Activated CD4-positive, CD25-positive, alpha-beta regulatory T cell treated with anti-CD3 and anti-CD28 coated beads, Interleukin-2, amount 50 U/mL, for 24 hours (primary cell): ENCODE measurements at regions not wholly inside any gene's neighbourhood (a gene's known extent, or its start where the extent isn't known, plus 50 kb on each side); places are given as distances from the start of the nearest gene placed in this dataset.
A peak's percentile ranks its signal among the peaks of the same experiment; 100 is the strongest.
"Not testable (repeated sequence)": the region's sequence is repeated elsewhere in the genome, so short reads cannot be mapped to it uniquely, and the experiment has no call there.

Experiments
- ATAC-seq, 2 donors: fragments of 150-1000 bp; cut with Tn5 transposase; one replicate each; pipeline ENCODE4 v1.10.0; 2021; ENCODE audit warnings: mild to moderate bottlenecking in 1 of 2, moderate library complexity in 1 of 2

DNA sequence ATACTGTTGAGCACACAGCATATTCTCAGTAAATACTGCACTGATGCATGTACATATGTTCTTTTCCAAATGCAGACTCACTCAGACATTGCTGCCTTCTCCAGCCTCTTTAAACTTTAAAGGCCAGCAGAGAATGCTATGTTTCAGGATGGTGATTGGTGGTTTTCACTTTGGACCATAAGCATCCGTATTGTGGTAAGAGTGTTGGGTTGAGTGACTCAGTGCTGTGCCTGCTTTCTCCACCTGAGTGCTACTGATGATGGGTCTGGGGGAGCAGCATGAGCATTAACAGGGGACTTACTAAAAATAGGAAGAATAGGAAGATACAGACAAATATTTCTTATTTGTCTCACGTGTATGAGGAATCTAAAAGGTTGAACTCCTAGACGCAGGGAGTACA lies 56.3 kb upstream of the ZNF92 start:
- no peak for ATAC-seq

DNA sequence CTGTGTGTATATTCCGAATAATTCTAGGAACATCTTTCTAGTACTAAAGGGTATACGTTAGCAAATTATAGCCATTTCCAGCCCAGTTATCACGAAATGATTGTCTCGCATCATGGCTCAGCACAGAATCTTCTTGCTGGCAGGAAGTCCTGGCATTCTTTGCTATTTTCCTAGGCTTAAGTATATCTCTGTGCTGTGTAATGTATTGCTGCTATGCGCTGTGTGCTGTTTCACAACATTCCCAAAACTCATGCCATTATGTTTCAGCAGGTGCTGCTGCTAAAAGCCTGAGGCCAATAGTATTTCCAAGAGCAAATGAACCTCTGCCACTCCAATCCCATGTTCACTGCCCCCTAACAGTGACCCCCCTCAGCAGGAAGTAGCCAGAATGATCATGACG lies 62.9 kb upstream of the ZNF92 start:
- ATAC-seq = no peak

DNA sequence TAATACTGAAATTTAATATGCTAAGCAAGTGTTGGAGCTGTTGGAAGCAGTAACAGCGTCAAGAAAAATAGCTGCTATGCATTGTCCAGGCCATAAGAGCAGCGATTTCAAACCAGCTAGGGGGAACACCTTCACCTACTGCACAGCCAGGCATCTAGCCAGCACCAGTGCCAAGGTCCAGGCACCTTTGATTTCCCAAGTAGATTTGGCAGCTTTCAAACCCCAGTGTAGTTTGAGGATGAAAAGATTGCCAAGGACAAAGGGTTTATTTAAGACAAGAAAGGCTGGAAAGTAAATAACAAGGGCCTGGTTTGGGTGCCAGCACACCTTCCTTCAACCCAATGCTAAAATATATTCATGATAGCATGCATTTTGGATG lies 65.4 kb upstream of the ZNF92 start:
- ATAC-seq = no peak

DNA sequence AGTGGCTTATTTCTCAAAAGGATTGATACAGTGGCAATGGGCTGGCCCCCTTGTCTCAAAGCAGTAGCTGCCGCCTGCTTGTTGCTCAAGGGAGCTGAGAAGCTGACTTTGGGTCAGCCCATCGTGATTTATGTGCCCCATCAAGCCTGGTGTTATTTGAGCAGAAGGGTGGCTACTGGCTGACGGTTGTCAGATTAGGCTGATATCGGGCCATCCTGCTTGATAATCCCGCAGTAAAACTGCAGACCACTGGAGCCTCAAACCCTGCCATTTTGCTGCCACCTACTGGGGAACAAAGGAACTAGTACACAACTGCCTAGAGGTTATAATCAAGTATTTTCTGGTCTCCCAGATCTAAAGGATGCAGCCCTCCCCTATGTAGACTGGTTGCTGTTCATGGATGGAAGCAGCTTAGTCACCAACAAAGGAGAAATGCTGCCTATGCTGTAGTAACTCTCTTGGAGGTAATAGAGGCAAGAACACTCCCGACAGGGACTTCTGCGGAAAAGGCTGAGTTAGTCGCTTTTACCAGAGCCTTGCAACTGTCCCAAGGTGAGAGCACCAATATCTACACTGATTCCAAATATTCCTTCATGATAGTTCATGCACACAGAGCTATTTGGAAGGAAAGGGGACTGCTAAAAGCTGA lies 65.9 kb upstream of the ZNF92 start:
- ATAC-seq = peak in 1 of 2 donors; percentile 36

DNA sequence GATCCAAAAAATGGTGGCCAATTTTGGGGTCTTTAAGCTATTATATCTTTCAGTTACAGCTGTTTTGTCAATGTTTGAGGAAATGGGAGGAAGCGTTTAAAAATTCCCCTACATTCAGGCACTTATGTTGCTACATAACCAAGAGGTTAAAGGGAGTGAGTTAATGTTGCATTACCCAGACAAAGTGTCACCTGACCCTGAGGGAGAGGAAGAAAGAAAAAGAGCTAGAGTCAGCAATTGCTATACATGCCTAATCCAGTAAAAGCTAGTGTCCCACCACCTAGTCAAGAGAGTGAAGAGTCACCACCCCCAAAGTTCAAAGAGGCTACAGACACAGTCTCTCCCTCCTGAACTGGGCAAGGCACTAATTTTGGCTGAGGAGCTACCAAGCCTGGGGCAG lies 69.5 kb upstream of the ZNF92 start:
- no peak for ATAC-seq

DNA sequence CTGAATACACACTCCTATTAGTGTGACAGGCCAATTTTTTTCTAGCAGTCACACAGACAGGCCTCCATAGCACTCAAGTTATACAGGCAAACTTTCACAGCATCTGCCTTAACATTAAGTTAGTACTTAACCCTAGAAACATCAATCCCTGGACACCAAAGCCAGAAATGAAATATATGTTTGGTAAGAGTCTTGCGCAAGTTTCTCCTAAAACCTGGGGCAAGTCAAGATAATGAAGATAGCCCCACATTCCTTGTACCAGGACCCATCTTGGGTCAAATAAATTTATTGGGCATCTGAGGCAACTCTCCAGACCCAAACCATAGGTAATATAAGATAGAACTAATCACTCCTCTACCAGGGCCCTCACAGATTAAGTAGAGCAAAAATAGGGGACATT lies 70.8 kb upstream of the ZNF92 start:
- no peak for ATAC-seq

DNA sequence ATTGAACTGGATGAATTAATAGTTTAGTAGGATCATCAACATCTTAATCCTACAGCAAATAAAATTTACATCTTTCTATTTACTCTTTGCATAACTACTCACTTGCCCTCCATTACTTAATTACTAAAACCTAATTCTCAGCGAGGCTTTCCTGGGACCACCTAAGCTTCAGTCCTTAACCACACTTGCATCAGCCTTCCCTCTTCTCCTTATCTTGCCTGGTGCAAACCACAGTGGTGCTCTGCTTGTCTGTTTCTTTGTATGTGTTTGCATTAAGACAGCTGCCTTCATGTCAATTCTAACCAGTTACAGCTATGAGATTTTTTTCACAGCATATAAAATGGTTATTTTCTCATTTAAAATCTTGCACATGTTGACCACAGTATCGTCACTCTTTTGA lies 72.6 kb upstream of the ZNF92 start:
- ATAC-seq = no peak

DNA sequence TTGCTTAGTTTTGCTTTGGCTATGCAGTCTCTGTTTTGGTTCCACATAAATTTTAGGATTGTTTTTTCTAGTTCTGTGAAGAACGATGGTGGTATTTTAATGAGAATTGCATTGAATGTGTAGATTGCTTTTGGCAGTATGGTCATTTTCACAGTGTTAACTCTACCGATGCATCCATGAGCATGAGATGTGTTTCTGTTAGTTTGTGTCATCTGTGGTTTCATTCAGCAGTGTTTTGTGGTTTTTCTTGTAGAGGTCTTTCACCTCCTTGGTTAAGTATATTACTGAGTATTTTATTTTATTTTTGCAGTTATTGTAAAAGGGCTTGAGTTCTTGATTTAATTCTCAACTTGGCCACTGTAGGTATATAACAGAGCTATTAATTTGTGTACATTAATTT lies 78.2 kb upstream of the ZNF92 start:
- ATAC-seq = no peak

DNA sequence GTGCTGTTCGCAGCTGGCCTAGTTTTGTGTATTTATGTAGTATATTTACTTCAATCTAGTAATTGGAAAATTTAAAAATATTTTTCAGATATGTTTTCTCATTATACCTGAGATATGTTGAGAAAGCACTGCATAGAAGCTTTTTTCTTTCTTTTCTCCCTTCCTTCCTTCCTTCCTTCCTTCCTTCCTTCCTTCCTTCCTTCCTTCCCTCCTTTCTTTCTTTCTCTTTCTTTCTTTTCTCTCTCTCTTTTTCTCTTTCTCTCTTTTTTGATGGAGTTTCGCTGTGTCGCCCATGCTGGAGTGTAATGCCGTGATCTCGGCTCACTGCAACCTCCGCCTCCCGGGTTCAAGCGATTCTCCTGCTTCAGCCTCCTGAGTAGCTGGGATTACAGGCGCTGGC lies 83.3 kb upstream of the ZNF92 start:
- ATAC-seq = not testable (repeated sequence)

DNA sequence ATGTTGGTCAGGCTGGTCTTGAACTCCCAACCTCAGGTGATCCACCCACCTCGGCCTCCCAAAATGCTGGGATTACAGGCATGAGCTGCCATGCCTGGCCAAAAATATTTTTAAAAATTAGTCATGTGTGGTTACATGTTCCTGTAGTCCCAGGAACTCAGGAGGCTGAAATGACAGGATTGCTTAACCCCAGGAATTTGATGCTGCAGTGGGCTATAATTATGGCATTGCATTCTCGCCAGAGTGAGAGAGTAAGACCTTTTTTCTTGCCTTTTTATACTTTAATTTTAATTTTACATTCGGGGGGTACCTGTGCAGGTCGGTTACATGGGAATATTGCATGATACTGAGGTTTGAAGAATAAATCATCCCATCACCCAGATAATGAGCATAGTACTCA lies 86.6 kb upstream of the ZNF92 start:
- no peak for ATAC-seq

DNA sequence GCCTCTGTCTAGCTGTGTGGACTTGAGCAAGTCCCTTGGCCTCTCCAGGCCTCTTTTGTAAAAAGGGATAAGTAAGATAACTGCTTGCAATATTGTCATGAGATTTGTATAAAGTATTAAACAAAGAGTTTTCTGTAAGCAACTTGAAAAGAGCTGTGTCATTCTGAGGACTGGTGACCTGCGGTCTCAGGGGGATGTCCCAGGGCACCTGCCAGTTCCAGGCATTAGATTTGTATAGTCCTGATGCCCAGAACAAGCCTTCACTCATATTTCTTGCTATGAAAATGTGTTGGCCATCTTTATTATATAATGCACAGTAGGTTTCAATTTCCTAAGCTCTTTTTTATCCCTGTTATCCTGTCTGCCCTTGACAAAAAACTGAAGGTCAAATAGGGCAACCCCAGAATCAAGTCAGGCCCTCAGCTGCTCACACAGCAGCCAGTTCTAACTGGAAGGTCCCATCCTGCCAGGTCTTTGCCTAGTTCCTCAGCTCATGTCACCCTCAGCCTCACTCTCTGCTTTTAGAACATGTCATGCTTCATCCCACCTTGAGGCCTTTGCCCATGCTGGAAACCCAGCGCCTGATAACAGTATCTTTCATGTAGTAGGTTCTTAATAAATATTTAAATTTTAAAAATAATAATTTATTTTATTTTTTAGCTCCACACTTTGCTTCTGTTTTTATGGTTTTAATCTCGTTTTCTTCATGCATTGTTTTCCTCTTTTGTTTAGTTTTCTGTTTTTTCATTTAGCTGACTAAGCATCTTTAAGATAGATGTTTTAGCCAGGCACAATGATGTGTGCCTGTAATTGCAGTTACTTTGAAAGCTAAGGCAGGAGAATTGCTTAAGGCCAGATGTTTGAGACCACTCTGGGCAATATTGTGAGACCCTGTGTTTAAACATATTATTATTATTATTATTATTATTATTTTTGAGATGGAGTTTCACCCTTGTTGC lies 87.5 kb upstream of the ZNF92 start:
- no peak for ATAC-seq

DNA sequence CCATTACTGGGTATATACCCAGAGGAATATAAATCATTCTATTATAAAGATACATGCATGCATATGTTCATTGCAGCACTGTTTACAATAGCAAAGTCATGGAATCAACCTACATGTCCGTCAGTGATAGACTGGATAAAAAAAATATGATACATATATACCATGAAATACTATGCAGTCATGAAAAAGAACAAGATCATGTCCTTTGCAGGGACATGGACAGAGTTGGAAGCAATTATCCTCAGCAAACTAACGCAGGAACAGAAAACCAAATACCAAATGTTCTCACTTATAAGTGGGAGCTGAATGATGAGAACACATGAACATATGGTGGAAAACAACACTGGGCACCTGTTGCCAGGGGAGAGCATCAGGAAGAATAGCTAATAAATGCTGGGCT lies 88.4 kb upstream of the ZNF92 start:
- not testable (repeated sequence) for ATAC-seq

DNA sequence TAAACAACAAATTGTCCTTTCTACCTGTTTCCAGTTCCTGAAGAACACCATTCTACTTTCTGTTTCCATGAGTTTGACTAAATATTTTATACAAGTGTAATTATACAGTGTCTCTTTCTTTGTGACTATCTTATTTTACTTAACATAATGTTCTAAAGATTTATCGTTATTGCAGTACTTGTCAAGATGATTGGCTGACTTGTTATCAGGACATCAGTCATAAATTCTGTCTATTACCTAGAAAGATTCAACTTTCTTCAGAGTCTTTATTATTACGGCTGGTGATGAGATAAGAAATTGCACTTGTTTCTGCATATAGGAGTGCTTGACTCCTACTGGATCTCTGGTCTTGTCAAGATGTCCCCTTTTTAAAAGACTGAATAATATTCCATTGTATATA lies 93.9 kb upstream of the ZNF92 start:
- no peak for ATAC-seq

DNA sequence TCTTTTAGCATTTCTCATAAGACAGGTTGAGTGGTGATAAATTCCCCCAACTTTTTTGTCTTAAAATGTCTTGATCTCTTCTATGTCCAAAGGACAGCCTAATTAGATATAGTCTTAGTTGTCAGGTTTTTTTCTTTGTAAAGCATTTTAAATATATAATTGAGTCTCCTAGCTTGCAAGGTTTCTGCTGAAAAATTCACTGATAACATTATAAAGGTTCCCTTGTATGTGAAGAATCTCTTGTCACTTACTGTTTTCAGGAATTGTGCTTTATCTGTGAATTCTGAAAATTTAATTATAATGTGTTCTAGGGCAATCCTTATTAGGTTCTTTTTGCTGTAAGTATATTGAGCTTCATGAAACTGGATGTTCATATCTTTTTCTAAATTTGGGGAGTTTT lies 96.8 kb upstream of the ZNF92 start:
- ATAC-seq = no peak

DNA sequence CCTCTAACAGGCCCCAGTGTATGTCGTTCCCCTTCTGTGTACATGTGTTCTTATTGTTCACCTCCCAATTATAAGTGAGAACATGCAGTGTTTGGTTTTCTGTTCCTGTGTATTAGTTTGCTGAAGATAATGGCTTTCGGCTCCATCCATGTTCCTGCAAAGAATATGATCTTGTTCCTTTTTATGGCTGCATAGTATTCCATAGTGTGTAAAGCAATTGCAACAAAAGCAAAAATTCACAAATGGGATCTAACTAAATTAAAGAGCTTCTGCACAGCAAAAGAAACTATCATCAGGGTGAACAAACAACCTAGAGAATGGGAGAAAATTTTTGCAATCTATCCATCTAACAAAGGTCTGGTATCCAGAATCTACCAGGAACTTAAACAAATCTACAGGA lies 102.2 kb upstream of the ZNF92 start:
- ATAC-seq = not testable (repeated sequence)

DNA sequence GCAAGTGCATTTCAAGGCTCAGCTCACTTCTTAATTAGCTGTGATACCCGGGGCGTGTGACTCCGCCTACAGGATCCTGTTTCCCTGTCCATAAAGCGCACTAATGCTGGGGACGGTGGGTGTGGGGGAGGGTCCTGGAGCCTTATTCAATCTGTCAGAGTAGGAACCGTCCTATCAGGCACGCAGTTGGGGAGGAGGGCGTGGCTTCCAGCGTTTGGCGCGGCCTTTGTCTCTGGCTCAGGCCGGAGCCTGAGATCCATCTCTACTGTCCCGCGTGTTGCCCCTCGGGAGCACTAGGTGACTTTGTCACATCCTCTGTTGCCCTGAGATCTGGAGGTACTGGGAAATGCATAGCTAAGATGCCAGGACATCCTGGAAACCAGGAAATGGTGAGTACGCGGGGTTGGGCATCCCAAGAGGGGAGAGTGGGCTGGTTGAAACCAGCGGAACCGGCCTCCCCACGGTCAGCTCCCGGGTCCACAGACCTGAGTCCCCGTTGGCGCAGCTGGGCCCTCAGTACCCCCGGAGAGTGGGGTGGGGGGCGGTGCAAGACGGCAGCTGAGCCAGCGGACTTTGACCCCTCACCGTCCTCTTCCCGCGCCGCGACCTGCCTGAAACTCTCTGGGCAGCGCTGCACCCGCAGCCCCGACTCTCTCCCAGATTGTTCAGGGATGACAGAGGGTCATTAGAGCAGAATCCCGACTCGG lies 104.4 kb upstream of the ZNF92 start:
- ATAC-seq = peak in 1 of 2 donors; percentile 62

DNA sequence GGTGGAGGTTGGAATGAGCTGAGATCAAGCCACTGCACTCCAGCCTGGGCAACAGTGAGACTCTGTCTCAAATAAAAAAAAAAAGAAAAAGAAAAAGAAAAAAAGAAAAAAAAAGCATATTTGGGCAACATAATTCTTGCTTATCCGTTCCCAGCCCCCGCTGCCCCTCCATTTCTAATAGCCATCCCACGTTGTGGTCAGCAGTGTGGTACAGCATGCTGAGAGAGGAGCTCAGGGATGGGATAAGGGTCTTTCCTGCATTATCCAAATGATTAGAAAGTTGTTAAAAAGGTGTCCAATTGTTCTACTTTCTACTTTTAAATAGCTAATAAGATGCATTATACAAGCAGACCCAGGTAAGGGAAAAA lies 104.9 kb upstream of the ZNF92 start:
- ATAC-seq = no peak

DNA sequence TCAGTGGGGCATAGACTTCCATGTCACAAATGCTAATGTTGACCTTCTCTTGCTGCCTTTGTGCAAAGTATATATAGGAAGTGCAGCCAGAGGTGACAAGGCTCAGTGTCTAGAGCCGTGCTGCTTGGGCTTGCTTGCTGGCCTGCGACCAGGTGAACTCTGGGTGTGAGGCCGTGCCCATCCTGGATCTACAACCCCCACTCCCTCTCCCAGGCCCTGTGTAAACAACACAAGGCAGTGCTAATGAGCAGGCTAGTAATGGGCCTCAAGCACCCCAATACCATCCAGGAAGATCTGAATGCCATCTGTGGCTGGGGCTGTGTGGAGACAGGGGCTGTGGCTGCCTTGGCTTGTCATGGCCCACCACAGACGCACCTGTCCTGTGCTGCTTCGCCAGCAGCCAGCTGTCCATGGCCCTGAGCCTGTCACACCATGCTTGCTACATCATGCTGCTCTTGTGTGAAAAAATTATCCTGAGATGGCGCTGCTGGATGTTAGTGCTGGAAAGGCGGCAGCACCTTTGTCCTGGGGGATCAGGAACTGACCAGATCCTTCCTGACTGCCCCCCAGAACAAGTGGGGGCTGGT lies 107.6 kb upstream of the ZNF92 start:
- no peak for ATAC-seq

DNA sequence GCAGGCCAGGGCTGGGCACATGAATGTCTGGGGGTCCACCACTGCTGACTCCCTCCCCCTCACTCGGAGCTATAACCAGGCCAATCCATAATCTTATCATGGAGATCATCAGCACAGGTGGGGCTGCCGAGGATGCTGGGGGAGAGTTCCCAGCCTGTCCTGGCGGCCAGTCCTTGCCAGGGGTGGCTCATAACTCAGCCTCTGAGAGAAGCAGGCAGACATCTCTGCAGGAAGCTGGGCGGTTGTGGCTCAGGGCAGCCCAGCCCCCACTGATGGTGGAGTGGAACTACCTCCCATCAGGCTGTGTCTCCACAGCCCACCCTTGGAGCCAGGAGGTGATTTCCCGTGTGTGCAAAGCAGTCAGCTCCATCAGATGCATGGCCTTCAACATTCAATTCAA lies 109.4 kb upstream of the ZNF92 start:
- no peak for ATAC-seq

DNA sequence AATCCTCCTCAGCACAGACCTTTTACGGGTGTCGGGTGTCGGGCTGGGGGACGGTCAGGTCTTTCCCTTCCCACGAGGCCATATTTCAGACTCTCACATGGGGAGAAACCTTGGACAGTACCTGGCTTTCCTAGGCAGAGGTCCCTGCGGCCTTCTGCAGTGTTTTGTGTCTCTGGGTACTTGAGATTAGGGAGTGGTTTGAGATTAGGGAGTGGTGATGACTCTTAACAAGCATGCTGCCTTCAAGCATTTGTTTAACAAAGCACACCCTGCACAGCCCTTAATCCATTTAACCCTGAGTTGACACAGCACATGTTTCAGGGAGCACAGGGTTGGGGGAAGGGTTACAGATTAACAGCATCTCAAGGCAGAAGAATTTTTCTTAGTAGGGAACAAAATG lies 113.0 kb upstream of the ZNF92 start:
- not testable (repeated sequence) for ATAC-seq

DNA sequence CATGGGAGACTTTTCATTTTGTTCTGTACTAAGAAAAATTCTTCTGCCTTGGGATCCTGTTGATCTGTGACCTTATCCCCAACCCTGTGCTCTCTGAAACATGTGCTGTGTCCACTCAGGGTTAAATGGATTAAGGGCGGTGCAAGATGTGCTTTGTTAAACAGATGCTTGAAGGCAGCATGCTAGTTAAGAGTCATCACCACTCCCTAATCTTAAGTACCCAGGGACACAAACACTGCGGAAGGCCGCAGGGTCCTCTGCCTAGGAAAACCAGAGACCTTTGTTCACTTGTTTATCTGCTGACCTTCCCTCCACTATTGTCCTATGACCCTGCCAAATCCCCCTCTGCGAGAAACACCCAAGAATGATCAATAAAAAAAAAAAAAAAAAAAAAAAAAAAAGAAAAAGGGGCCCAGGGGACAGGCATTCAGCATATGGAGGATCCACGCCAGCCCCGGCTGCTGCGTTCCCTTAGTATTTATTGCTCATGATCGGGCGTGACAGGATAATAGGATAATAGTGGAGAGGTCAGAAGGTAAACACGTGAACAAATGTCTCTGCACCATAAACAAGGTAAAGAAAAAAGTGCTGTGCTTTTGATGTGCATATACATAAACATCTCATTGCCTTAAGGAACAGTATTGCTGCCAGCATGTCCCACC lies 113.7 kb upstream of the ZNF92 start:
- not testable (repeated sequence) for ATAC-seq

DNA sequence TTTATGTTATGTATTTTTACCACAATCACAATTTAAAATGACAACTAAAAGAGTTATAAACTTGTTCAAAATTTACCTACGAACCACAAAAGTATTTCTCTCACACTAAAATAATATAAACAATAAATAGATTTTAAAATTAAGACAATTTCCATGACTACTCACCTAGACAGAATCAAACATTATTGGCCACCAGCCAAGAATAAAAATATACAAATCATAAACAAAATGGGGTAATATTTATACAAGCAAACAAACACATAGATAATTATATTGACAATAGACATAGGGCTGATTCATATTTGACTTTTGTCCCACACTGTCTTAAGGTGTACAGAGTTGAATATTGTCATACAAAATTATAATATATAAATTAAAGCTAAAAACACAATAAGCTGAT lies 119.6 kb upstream of the ZNF92 start:
- ATAC-seq = no peak
